Upper lobe of left lung (tissue), 6 donors: ENCODE measurements at regions not wholly inside any gene's neighbourhood (a gene's known extent, or its start where the extent isn't known, plus 50 kb on each side); places are given as distances from the start of the nearest gene placed in this dataset.

ENCODE experiments used
- ATAC-seq, 2 donors: fragments of 200-7000 bp; cut with Tn5 transposase; one replicate each; pipeline ENCODE4 v1.9.1; 2022; ENCODE audit warnings: mild to moderate bottlenecking in 2 of 2, moderate library complexity in 2 of 2; ENCODE audit not compliant: low FRiP score in 2 of 2
- DNase-seq, 2 donors: peaks; one replicate each; pipeline ENCODE4 v3.0.0-alpha.2; 2019 to 2020
- H3K27ac ChIP-seq, 4 donors: fragments of 200-600 bp; sonication (generic); one replicate each; pipeline ENCODE4 v1.5.1; 2016 to 2019
- H3K27me3 ChIP-seq, 4 donors: fragments of 200-600 bp; sonication (generic); one replicate each; pipeline ENCODE4 v1.5.1; 2017 to 2019
- H3K36me3 ChIP-seq, 4 donors: fragments of 200-600 bp; sonication (generic); one replicate each; pipeline ENCODE4 v1.5.1; 2016 to 2019
- H3K4me1 ChIP-seq, 4 donors: fragments of 200-600 bp; sonication (generic); one replicate each; pipeline ENCODE4 v1.5.1; 2018 to 2019
- H3K4me3 ChIP-seq, 4 donors: fragments of 200-600 bp; sonication (generic); one replicate each; pipeline ENCODE4 v1.5.1; 2017 to 2019; ENCODE audit warnings: mild to moderate bottlenecking in 2 of 4, moderate library complexity in 1 of 4
- H3K9me3 ChIP-seq, 4 donors: fragments of 200-600 bp; sonication (generic); one replicate each; pipeline ENCODE4 v1.5.1; 2018 to 2019
- CTCF ChIP-seq, 6 experiments: fragments of 450-650 bp in 4 of 6; fragments of 200-600 bp in 2 of 6; sonication (generic) in 2 of 6; IDR thresholded peaks; one replicate each; pipeline ENCODE4 v1.5.1; 2016 to 2019; ENCODE audit warnings: antibody characterized with exemption in 6 of 6
- EP300 ChIP-seq, 4 donors: sonication (generic); formaldehyde crosslinking; IDR thresholded peaks; one replicate each; pipeline ENCODE4 v1.5.1; 2017; ENCODE audit warnings: antibody characterized with exemption in 4 of 4, control low read depth in 2 of 4
- POLR2A ChIP-seq, 4 donors: fragments of 450-650 bp; IDR thresholded peaks; one replicate each; pipeline ENCODE4 v1.5.1; 2016 to 2017; ENCODE audit warnings: antibody characterized with exemption in 4 of 4, mild to moderate bottlenecking in 2 of 4
- POLR2AphosphoS5 ChIP-seq, 2 donors: sonication (generic); formaldehyde crosslinking; IDR thresholded peaks; one replicate each; pipeline ENCODE4 v1.5.1; 2017; ENCODE audit warnings: antibody characterized with exemption in 2 of 2
- WGBS, 2 donors: methylation state at CpG; one replicate each; pipeline ENCODE4 v1.1.5; 2017 to 2018; 5-methylcytosine and 5-hydroxymethylcytosine counted together
- donor health status: DM: no; HTN: no; CAD: no; lungs with moderate emphysema.
- donor health status: DM: no; HTN: yes; CAD: no; lungs with severe emphysema.

DNA sequence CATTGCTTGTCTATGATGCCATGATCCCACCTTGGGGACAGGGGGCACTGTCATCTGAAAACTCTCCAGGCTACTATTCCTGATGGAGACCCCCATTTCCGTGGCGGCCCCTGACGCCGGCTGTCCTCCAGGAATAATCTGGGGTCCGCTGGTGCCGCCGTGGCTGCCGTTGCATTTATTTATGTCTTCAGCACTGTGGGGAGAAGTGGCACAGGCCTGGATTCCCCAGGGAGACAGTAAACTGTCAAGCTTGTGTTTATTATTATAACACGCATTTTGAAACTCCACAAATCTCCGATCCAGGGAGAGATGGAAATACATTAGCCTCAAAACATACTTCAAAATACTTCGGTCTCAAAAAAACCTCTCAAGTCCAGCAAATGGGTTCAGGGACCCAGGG, 126.9 kb upstream of the C1orf174 start:
- WGBS, 2 donors: 73 to 74% methylated on average over 7 to 11 of the region's 11 CpGs
- Histone ChIP-seq H3K4me1 (no peaks in the 10 kb centered on the region), H3K27ac (no peak overlapping the region), H3K27me3 (no peaks in the 10 kb centered on the region), H3K9me3 (no peaks in the 10 kb centered on the region), H3K4me3 (no peak overlapping the region), H3K36me3 (no peaks in the 10 kb centered on the region)
- DNase-seq (no peak), ATAC-seq (no peak)
- no peak for TF ChIP-seq CTCF (IDR thresholded peaks at IDR 0.05)
- TF ChIP-seq EP300 (IDR thresholded peaks at IDR 0.05): no peak
- no peak for TF ChIP-seq POLR2A (IDR thresholded peaks at IDR 0.05)
- no peak for TF ChIP-seq POLR2AphosphoS5 (IDR thresholded peaks at IDR 0.05)

DNA sequence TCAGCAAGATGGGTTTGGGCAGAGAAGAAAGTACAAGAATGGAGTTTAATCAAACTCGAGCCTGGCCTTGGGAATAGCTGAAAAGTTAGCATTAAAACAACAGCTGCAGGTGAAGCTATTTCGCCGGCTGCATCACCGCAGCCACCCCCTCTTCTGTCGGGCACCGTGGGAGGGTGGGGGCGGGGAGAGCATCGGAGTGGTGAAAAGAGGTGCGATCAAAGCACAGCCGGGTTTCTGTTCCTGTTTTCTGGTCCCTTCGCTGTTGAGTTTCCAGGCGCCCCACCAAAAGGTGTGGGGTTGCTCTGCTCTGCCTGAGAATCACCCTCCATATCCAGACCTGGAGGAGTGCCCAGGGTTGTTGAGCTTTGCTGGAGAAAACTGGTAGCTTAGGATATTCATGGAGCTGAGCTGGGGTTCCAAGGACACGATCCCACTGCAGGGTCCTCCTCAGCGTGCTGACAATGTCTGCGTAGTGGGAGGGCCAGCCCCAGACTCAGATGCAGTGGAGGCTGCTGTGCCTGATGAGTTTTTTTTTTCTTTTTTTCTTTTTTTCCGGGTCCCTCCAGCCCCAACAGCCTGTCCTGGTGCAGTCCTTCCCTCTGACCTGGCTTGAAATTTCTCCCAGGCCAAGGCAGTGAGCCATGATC, 127.5 kb upstream of the C1orf174 start:
- Histone ChIP-seq H3K4me1 (no peaks in the 10 kb centered on the region), H3K36me3 (no peaks in the 10 kb centered on the region), H3K27ac (no peak overlapping the region), H3K9me3 (no peaks in the 10 kb centered on the region), H3K4me3 (no peak overlapping the region), H3K27me3 (no peaks in the 10 kb centered on the region)
- DNase-seq (no peak), ATAC-seq (no peak)
- TF ChIP-seq CTCF (IDR thresholded peaks at IDR 0.05): no peak
- no peak for TF ChIP-seq EP300 (IDR thresholded peaks at IDR 0.05)
- TF ChIP-seq POLR2A (IDR thresholded peaks at IDR 0.05): no peak
- TF ChIP-seq POLR2AphosphoS5 (IDR thresholded peaks at IDR 0.05): no peak
- WGBS, 2 donors: 31 to 54% methylated on average over 14 to 16 of the region's 16 CpGs

DNA sequence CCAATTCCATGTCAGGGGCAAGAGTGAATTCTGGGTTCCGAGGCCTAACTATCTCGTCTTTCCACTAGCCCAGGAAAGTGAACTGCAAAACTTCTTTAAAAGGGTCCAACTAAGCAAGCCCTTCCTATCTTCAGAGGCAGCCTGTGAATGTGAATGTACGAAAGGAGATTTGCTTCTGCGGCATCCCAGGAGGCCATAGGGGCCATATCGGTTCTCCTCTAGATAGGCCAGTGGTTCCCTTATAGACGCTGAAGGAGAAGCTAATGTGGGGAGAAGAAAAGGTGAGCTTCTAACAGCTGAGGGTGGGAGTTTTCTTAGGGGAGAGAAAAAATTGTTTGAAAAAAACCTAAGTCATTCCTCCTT, 128.0 kb upstream of the C1orf174 start:
- H3K9me3 ChIP-seq: no peaks in the 10 kb centered on the region
- no peaks in the 10 kb centered on the region for H3K36me3 ChIP-seq
- no peaks in the 10 kb centered on the region for H3K27me3 ChIP-seq
- H3K4me3 ChIP-seq: no peak overlapping the region
- no peak for ATAC-seq
- WGBS, 2 donors: 81 to 93% methylated on average over 6 of the region's 6 CpGs
- no peaks in the 10 kb centered on the region for H3K4me1 ChIP-seq
- H3K27ac ChIP-seq: no peak overlapping the region
- no peak for DNase-seq
- TF ChIP-seq POLR2A (IDR thresholded peaks at IDR 0.05): no peak
- TF ChIP-seq EP300 (IDR thresholded peaks at IDR 0.05): no peak
- no peak for TF ChIP-seq CTCF (IDR thresholded peaks at IDR 0.05)
- TF ChIP-seq POLR2AphosphoS5 (IDR thresholded peaks at IDR 0.05): no peak

- ATAC-seq (no peak), DNase-seq (no peak)
- Histone ChIP-seq H3K27ac (no peak overlapping the region), H3K4me3 (no peak overlapping the region), H3K9me3 (no peaks in the 10 kb centered on the region), H3K27me3 (no peaks in the 10 kb centered on the region), H3K4me1 (no peaks in the 10 kb centered on the region), H3K36me3 (no peaks in the 10 kb centered on the region)
- TF ChIP-seq POLR2A (IDR thresholded peaks at IDR 0.05): no peak
- no peak for TF ChIP-seq CTCF (IDR thresholded peaks at IDR 0.05)
- TF ChIP-seq POLR2AphosphoS5 (IDR thresholded peaks at IDR 0.05): no peak
- no peak for TF ChIP-seq EP300 (IDR thresholded peaks at IDR 0.05)
Observed at GRCh38 chr1:4029376-4029775, 129.3 kb upstream of the C1orf174 start.

DNA sequence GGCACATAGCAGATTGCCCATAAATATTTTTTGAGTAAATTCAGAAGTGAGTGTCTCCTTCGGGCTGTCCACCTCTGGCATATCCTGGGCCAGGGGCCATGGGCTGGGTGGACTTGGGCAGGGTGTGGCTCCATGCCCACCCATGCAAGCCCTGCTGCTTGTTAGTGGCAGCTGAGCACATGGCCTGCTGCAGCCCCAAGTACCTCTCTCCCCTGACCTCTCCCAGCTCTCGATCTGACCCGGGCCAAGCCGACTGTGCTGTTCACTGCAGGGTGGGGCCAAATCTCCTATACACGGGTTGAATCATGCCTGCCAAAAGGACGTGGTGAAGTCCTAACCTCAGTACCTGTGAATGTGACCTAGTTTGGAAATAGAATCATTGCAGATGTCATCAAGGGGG, 132.5 kb upstream of the C1orf174 start:
- Histone ChIP-seq H3K36me3 (no peaks in the 10 kb centered on the region), H3K9me3 (no peaks in the 10 kb centered on the region), H3K27ac (no peak overlapping the region), H3K4me1 (no peaks in the 10 kb centered on the region), H3K4me3 (no peak overlapping the region), H3K27me3 (no peaks in the 10 kb centered on the region)
- WGBS, 2 donors: 63 to 70% methylated on average over 2 to 6 of the region's 6 CpGs
- DNase-seq (no peak), ATAC-seq (no peak)
- no peak for TF ChIP-seq POLR2AphosphoS5 (IDR thresholded peaks at IDR 0.05)
- TF ChIP-seq CTCF (IDR thresholded peaks at IDR 0.05): no peak
- no peak for TF ChIP-seq EP300 (IDR thresholded peaks at IDR 0.05)
- no peak for TF ChIP-seq POLR2A (IDR thresholded peaks at IDR 0.05)
